ENCODE measurements at regions not wholly inside any gene's neighbourhood (a gene's known extent, or its start where the extent isn't known, plus 50 kb on each side); places are given as distances from the start of the nearest gene placed in this dataset.
"Not testable (repeated sequence)": the region's sequence is repeated elsewhere in the genome, so short reads cannot be mapped to it uniquely, and the experiment has no call there.

GRCh38 chr20:12821249-12821648 lies 187.5 kb upstream of the SPTLC3 start:
- DNase-seq (ENCODE audit: low spot score), result no peak

- DNase-seq (ENCODE audit: low spot score), result no peak
Observed at GRCh38 chr20:12823734-12824133, 185.0 kb upstream of the SPTLC3 start.

GRCh38 chr20:12824328-12825225 lies 184.2 kb upstream of the SPTLC3 start:
- no peak for DNase-seq (ENCODE audit: low spot score)

GRCh38 chr20:12825226-12825595 lies 183.6 kb upstream of the SPTLC3 start:
- DNase-seq (ENCODE audit: low spot score), result no peak

GRCh38 chr20:12827816-12828385 lies 180.9 kb upstream of the SPTLC3 start:
- DNase-seq (ENCODE audit: low spot score), result no peak

GRCh38 chr20:12829170-12829569 lies 179.6 kb upstream of the SPTLC3 start:
- DNase-seq (ENCODE audit: low spot score), result no peak

- DNase-seq (ENCODE audit: low spot score), result no peak
Observed at GRCh38 chr20:12833861-12834260, 174.9 kb upstream of the SPTLC3 start.

- DNase-seq (ENCODE audit: low spot score), result no peak
Observed at GRCh38 chr20:12835999-12836398, 172.8 kb upstream of the SPTLC3 start.

GRCh38 chr20:12837646-12838045 lies 171.1 kb upstream of the SPTLC3 start:
- DNase-seq (ENCODE audit: low spot score), result no peak

GRCh38 chr20:12838261-12838866 lies 170.4 kb upstream of the SPTLC3 start:
- no peak for DNase-seq (ENCODE audit: low spot score)

- DNase-seq (ENCODE audit: low spot score), result no peak
Observed at GRCh38 chr20:12847872-12848271, 160.9 kb upstream of the SPTLC3 start.

GRCh38 chr20:12849225-12849910 lies 159.4 kb upstream of the SPTLC3 start:
- no peak for DNase-seq (ENCODE audit: low spot score)

- not testable (repeated sequence) for DNase-seq (ENCODE audit: low spot score)
Observed at GRCh38 chr20:12857643-12858042, 151.1 kb upstream of the SPTLC3 start.

GRCh38 chr20:12860619-12861247 lies 148.0 kb upstream of the SPTLC3 start:
- DNase-seq (ENCODE audit: low spot score), result no peak

- DNase-seq (ENCODE audit: low spot score), result no peak
Observed at GRCh38 chr20:12869669-12870068, 139.1 kb upstream of the SPTLC3 start.

GRCh38 chr20:12870588-12870987 lies 138.2 kb upstream of the SPTLC3 start:
- no peak for DNase-seq (ENCODE audit: low spot score)

- DNase-seq (ENCODE audit: low spot score), result no peak
Observed at GRCh38 chr20:12874933-12875332, 133.8 kb upstream of the SPTLC3 start.

- DNase-seq (ENCODE audit: low spot score), result no peak
Observed at GRCh38 chr20:12875510-12875909, 133.3 kb upstream of the SPTLC3 start.

GRCh38 chr20:12882832-12883506 lies 125.8 kb upstream of the SPTLC3 start:
- no peak for DNase-seq (ENCODE audit: low spot score)

- DNase-seq (ENCODE audit: low spot score), result no peak
Observed at GRCh38 chr20:12883507-12883885, 125.3 kb upstream of the SPTLC3 start.

- no peak for DNase-seq (ENCODE audit: low spot score)
Observed at GRCh38 chr20:12886618-12887363, 122.0 kb upstream of the SPTLC3 start.

Measured in hepatic stellate cell (primary cell).